PFSK-1 (cell line): ENCODE measurements at regions not wholly inside any gene's neighbourhood (a gene's known extent, or its start where the extent isn't known, plus 50 kb on each side); places are given as distances from the start of the nearest gene placed in this dataset.

ENCODE experiments used
- FOXP2 ChIP-seq: optimal IDR thresholded peaks from 2 replicates; pipeline ENCODE3; 2011; ENCODE audit warnings: borderline replicate concordance, control low read depth, inconsistent platforms; ENCODE audit not compliant: insufficient read depth; ENCODE audit errors: extremely low read length, extremely low read depth
- POLR2AphosphoS5 ChIP-seq: IDR thresholded peaks from 2 replicates; pipeline ENCODE4 v1.6.1; 2012; ENCODE audit warnings: low read depth, mild to moderate bottlenecking, control low read depth, low read length, moderate library complexity
- REST ChIP-seq, 2 experiments: IDR thresholded peaks; 2 replicates each; pipeline versions ENCODE4 v1.6.1 to v1.8.0; 2011 to 2012; ENCODE audit warnings: low read depth in 2 of 2, low read length in 2 of 2, control low read depth in 1 of 2, inconsistent platforms in 1 of 2, mild to moderate bottlenecking in 1 of 2, moderate library complexity in 1 of 2; ENCODE audit not compliant: insufficient read depth in 1 of 2
- SIN3A ChIP-seq: IDR thresholded peaks from 2 replicates; pipeline ENCODE4 v1.6.1; 2012; ENCODE audit warnings: mild to moderate bottlenecking, low read length, moderate library complexity, borderline replicate concordance; ENCODE audit not compliant: insufficient read depth
- TAF1 ChIP-seq: IDR thresholded peaks from 2 replicates; pipeline ENCODE4 v1.6.1; 2012; ENCODE audit warnings: low read length, control low read depth, borderline replicate concordance; ENCODE audit not compliant: insufficient read depth

- TF ChIP-seq SIN3A = no peak
- TF ChIP-seq TAF1 = no peak
- no peak for TF ChIP-seq REST (IDR thresholded peaks at IDR 0.05; ENCODE audit: insufficient read depth in 1 of 2, low read depth in 2 of 2, low read length in 2 of 2)
- no peak for TF ChIP-seq FOXP2
Observed at GRCh38 chr3:124268355-124268754, 276.4 kb upstream of the ROPN1 start.

GRCh38 chr3:124269619-124270018, 277.7 kb upstream of the ROPN1 start:
- TF ChIP-seq REST (IDR thresholded peaks at IDR 0.05; ENCODE audit: insufficient read depth in 1 of 2, low read depth in 2 of 2, low read length in 2 of 2) = no peak
- TF ChIP-seq POLR2AphosphoS5 = no peak
- TF ChIP-seq TAF1 = no peak
- no peak for TF ChIP-seq SIN3A
- no peak for TF ChIP-seq FOXP2

- TF ChIP-seq POLR2AphosphoS5 = no peak
- TF ChIP-seq REST (IDR thresholded peaks at IDR 0.05; ENCODE audit: insufficient read depth in 1 of 2, low read depth in 2 of 2, low read length in 2 of 2) = no peak
- TF ChIP-seq FOXP2 = no peak
- no peak for TF ChIP-seq SIN3A
- no peak for TF ChIP-seq TAF1
Observed at GRCh38 chr3:124272605-124273151, 280.8 kb upstream of the ROPN1 start.

- no peak for TF ChIP-seq POLR2AphosphoS5
- TF ChIP-seq REST (IDR thresholded peaks at IDR 0.05; ENCODE audit: insufficient read depth in 1 of 2, low read depth in 2 of 2, low read length in 2 of 2) = no peak
- TF ChIP-seq SIN3A = no peak
- TF ChIP-seq TAF1 = no peak
- no peak for TF ChIP-seq FOXP2
Observed at GRCh38 chr3:124273651-124274050, 281.7 kb upstream of the ROPN1 start.

GRCh38 chr3:124274051-124274450, 282.1 kb upstream of the ROPN1 start:
- TF ChIP-seq FOXP2 (no peak), REST (IDR thresholded peaks at IDR 0.05; ENCODE audit: insufficient read depth in 1 of 2, low read depth in 2 of 2, low read length in 2 of 2) (no peak), POLR2AphosphoS5 (no peak), TAF1 (no peak), SIN3A (no peak)
